Cerebellar cortex (tissue), 1 donor: ENCODE measurements at regions not wholly inside any gene's neighbourhood (a gene's known extent, or its start where the extent isn't known, plus 50 kb on each side); places are given as distances from the start of the nearest gene placed in this dataset.

Source experiments
- DNase-seq: peaks from one replicate; pipeline ENCODE4 v3.0.0-alpha.2; 2015; ENCODE audit warnings: low spot score

DNA sequence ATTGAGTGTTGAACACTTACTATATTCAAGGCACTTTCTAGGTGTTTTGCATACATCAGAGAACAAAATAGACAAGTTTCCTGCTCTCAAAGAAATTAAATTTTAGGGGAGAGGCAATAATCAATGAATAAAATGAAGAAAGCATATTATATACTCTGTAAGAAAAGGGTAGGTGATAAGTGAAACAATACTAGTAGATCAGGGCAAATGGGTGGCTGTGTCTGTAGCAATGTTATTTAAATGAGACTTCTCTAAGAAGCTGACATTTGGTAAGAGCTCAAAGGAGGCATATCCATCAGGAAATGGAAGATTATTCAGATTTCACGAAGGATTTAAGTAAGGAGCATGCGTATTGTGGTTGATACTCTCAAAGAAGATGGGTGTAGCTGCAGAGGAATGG is 1291.6 kb downstream of the NSUN3 start:
- DNase-seq, result no peak

DNA sequence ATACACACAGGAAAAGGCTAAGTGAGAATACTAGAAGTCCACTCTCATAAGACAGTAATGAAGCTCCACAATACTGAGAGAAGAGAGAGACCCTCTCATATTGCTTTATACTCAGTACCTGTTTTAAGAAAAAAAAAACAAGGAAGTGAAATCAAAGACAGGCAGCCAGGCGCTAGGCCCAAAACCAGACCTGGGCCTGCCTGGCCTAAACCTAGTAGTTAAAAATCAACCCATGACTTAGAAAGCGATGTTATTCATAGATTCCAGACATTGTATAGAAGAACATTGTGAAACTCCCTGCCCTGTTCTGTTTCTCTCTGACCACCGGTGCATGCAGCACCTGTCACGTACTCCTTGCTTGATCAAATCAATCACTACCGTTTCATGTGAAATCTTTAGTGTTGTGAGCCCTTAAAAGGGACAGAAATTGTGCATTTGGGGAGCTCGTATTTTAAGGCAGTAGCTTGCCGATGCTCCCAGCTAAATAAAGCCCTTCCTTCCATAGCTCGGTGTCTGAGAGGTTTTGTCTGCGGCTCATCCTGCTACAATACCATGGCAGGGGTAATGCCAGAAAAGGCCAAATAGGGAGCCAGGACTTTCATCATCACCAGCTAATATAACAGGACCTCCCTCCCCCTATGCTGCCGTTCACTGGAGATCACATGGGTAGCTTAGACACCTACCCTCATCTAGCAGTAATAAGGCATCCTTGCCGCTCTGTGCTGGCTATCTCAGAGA is 1294.1 kb downstream of the NSUN3 start:
- no peak for DNase-seq

- DNase-seq, result no peak
These were observed 1324.6 kb downstream of the NSUN3 start for GRCh38 chr3:95387242-95388021.

DNA sequence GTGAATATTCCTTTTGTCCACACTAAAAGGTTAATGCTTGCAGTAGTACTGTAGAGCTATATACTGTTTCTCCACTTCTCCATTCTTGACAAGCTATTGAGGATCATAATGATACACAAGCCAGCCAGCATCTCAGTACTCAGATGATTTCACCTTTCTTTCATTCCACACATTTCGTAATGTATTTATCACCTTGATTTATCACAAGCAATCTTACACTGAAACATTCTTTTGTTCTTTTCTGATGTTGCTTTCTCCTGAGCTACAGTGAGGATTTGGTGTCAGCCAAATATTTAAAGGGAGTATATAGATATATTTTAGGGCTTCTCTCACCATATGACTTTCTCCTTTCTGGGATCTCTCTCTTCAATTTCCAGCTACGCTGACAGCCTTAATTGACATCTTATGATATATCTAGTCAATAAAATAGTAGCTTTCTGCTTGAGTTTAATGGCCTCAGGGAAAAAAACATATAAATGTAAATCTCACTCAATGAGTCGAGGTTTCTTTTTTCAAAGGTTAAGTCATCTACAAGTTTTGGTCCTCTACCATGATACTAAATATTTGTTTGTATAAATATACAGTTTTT is 1327.0 kb downstream of the NSUN3 start:
- DNase-seq, result no peak

DNA sequence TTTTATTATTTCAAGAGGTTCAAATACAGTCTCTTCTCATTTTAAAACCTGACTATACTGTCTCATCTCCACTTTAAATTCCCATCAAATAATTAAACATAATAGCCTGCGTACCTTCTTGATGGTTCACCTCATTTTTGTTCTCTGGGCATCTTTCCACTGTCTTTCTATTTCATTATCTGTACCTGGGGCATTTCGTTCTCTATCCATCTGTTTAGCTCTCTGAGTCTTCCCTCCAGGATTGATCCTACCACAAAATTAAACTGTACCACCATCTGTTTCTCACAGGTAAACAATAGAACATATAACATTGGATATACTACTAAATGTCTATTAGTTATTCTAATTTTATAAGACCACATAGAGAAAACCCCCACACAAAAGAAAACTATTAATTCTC is 1331.4 kb downstream of the NSUN3 start:
- peak; percentile 97 for DNase-seq

GRCh38 chr3:95399585-95399984 is 1336.7 kb downstream of the NSUN3 start:
- no peak for DNase-seq

DNA sequence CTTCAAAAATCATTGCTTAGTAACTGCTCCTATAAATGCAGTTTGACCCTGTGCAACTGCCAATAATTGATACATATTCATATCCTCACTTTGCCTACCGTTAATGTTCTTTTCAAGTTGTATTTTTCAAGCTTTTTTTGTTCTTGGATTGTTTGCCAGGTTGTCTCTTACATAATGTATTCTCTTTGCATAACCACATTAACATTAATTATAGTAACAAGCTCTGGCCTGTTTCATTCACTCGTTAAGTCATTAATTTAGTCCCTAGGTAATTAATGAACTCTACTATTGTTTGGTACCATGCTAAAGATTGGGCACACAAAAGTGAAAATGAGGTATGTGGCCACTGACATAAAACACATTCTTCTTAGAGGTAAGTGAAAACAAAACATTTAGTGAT is 1338.8 kb downstream of the NSUN3 start:
- peak; percentile 56 for DNase-seq

DNA sequence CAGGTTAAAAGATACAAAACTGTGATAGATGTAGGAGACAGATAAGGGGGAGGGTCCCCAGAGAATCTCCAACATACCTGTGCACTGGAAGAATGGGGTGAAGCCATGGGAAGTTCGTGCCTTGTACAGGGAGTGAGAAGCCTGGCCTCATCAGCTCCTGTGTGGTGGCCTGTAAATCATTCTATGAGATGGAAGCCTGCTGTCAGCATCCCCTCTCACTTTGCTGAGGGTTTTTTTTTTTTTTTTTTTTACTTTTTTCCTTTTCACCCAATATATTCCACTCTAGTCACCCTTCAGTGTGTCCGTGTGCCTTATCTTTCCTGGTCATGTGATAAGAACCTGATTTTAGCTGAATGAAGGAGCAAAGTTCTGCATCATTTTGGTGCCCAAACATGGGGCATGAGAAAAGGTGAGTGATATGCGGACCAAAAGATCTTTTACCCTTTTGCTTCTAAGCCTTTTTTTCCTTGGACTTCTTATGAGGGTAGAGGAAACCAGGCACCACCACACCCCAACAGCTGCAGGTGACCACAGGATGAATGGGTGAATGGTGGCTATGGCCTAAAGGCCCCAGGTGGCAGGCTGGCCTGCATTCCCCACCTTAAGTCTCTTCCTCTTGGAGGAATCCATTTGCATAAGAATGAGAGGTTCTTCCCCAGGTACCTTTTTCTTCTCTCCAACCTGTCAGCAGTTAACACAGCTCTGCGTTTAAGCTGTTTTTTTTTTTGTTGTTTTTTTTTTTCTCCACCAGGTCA is 1345.0 kb downstream of the NSUN3 start:
- no peak for DNase-seq

- no peak for DNase-seq
These were observed 1345.6 kb downstream of the NSUN3 start for GRCh38 chr3:95408464-95408862.

DNA sequence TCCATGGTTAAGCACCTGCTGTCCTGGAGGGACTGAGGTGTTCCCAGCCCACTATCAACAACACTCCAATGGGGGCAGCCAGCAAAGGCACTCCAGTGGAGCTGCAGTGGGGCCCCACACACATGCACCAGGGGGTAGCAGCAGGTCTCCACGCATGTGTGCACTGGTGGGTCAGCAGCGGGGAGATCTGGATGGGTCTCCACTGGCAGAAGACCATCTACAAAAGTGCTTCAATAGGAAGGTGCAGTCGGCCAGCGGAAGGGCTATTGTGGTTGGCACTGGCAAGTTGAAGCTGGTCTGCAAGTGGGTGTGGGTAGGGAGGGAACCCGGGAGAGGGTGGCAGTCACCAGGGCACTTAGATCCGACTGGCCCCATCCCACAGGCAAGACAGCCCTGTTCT is 1355.4 kb downstream of the NSUN3 start:
- DNase-seq, result no peak

GRCh38 chr3:95424279-95424678 is 1361.4 kb downstream of the NSUN3 start:
- no peak for DNase-seq

- no peak for DNase-seq
These were observed 1371.6 kb downstream of the NSUN3 start for GRCh38 chr3:95434491-95434890.

DNA sequence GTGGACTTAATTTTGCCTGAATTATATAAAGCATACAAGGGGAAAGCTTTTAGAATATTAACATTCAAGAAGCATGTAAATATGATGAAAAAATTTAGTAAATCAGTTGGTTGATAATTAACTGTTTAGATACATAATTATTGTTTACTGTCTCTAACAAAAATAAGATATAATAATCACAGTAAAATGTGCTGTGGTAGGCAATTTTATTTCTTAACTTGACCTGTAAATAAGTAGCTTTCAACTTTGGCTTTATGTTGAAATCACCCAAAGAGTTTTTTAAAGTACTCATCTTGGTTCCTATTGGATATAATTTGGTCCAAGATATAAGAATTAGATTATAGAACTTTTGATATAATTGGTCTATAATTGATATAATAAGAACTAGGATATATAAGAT is 1374.5 kb downstream of the NSUN3 start:
- no peak for DNase-seq

GRCh38 chr3:95438274-95438673 is 1375.4 kb downstream of the NSUN3 start:
- DNase-seq, result no peak

DNA sequence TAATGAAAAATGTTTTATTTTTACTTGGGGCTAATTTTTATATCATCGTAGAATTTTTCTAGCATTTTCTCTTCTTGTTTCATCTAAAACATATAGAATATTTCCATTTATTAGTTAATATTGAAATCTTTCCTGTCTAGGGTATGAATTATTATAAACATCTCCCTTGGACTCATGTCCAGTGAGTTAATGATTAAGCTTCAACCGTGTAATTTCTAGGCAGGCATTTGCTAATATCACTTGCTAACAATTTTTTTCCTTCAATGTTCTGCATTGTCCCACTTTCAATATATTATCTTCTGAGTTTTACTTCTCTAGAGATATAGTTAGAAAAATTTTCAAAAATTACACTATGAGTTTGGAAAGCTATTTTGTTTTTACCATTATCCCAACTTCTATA is 1371.6 kb upstream of the EPHA6 start:
- DNase-seq, result no peak

GRCh38 chr3:95449841-95450240 is 1364.6 kb upstream of the EPHA6 start:
- no peak for DNase-seq

DNA sequence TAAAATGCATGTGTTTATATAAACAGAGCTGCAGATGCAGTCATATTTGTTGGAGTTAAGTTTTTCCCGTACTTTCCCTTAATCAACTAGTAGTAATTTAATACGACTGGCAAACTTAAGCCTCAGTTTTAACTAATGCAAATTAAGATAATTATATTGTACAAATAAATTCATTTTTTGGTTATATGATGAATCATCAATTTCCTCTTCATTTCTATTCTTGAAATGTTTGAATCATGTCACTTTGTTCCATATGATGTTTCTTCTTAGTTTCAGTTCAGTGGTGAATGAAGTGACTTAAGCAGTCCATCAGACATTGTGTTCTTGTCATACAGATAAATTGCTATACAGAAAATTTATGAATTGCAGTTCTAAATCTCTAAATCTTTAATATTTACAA is 1361.2 kb upstream of the EPHA6 start:
- DNase-seq, result no peak

DNA sequence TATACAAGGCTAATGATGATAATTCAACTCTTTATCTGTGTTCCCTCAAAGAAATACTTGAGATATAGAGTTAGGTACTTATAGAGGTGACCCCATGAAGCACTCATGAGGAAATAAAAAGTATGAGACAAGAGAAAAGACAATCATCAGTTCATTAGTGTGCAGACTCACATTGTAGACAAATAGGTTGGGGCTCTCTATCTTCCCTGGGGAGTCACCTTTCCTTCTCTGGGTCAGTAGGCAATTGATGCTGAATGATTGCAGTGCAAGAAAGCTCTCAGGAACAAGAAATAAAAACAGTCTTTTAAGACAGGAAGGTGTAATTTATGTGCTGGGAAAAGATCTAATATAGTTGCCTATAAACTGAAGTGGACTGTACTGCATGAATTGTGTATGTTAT is 1357.6 kb upstream of the EPHA6 start:
- no peak for DNase-seq

- DNase-seq, result peak; percentile 71
These were observed 1354.7 kb upstream of the EPHA6 start for GRCh38 chr3:95459706-95460105.

- DNase-seq, result peak; percentile 99
These were observed 1354.1 kb upstream of the EPHA6 start for GRCh38 chr3:95460274-95460673.

DNA sequence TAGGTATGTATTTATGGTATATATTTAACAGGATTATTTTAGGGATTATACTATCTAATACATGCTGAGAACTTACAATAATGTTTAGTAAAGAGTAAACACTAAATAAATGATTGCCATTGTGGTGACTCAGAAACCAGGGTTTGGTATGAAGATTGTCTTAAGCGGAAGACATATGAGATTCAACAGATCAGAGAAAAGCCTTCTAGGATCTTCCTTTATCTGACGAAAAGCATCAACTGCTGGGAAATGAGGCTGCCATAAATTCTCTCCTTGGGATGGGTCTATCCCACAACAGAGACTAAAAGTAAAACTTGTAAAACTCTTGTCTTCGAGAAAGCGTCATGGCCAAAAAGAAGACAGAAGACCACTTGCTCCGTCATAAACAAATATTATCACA is 1352.2 kb upstream of the EPHA6 start:
- no peak for DNase-seq

- DNase-seq, result no peak
These were observed 1350.0 kb upstream of the EPHA6 start for GRCh38 chr3:95464346-95464745.

- DNase-seq, result no peak
These were observed 1346.1 kb upstream of the EPHA6 start for GRCh38 chr3:95468331-95468730.
